ENCODE measurements at regions not wholly inside any gene's neighbourhood (a gene's known extent, or its start where the extent isn't known, plus 50 kb on each side); places are given as distances from the start of the nearest gene placed in this dataset.

GRCh38 chr5:77908787-77909186 is 132.6 kb upstream of the TBCA start:
- DNase-seq = no peak

- DNase-seq = no peak
These were observed 131.6 kb upstream of the TBCA start for GRCh38 chr5:77907786-77908185.

DNA sequence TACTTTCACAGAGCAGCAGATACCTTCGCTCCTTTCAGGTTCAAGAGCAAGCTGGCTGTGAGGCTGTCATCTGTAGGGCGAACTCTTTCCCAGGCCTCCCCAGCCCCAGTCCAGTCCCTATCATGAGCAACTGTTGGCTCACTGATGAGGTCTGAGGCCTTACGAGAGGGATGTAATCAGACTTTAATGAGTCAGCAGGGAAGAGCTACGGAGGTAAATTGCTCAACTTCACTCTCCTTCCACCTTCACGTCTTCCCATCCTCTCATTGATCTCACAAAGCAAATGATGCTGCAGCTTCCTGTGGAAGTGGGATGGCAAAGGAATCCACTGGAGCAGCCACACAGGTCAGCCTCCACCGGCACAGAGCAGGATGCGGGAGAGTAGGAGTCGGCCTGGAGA is 130.7 kb upstream of the TBCA start:
- no peak for DNase-seq

DNA sequence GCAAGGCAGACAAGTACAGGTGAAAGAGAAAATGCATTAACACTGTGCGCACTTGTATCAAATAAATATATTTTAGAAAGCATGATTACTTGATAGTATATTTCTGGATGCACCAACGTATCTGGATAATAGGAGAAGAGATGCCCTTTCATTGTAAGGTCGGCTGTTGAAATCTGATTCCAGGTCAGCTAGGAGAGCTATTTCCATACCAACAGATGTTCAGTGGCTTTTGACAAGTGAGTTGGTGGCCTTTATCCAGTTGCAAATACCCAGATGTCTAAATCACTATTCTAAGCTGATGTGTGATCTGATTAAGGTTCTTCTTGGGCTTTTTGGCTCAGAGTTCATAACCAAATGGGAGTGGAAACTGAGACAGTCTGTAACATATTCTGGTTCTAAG is 128.2 kb upstream of the TBCA start:
- DNase-seq = no peak

GRCh38 chr5:77900691-77901090 is 124.6 kb upstream of the TBCA start:
- DNase-seq = no peak

- no peak for DNase-seq
These were observed 122.2 kb upstream of the TBCA start for GRCh38 chr5:77898385-77898784.

- DNase-seq = no peak
These were observed 120.2 kb upstream of the TBCA start for GRCh38 chr5:77896338-77896737.

DNA sequence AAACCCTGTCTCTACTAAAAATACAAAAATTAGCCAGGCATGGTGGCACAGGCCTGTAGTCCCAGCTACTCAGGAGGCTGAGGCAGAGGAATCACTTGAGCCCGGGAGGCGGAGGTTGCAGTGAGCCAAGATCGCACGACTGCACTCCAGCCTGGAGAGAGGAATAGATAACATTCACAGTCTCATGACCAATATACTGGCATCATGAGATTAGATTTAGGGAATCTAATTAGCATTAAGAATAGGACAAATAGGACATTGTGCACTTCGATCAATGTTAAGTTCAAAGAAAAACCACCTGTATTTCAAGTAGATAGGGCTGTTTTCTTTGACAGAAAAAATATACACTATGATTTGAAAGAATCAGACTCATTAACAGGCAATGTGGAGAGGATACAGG is 118.0 kb upstream of the TBCA start:
- DNase-seq = peak; percentile 14

- DNase-seq = peak; percentile 80
These were observed 117.2 kb upstream of the TBCA start for GRCh38 chr5:77893225-77893860.

DNA sequence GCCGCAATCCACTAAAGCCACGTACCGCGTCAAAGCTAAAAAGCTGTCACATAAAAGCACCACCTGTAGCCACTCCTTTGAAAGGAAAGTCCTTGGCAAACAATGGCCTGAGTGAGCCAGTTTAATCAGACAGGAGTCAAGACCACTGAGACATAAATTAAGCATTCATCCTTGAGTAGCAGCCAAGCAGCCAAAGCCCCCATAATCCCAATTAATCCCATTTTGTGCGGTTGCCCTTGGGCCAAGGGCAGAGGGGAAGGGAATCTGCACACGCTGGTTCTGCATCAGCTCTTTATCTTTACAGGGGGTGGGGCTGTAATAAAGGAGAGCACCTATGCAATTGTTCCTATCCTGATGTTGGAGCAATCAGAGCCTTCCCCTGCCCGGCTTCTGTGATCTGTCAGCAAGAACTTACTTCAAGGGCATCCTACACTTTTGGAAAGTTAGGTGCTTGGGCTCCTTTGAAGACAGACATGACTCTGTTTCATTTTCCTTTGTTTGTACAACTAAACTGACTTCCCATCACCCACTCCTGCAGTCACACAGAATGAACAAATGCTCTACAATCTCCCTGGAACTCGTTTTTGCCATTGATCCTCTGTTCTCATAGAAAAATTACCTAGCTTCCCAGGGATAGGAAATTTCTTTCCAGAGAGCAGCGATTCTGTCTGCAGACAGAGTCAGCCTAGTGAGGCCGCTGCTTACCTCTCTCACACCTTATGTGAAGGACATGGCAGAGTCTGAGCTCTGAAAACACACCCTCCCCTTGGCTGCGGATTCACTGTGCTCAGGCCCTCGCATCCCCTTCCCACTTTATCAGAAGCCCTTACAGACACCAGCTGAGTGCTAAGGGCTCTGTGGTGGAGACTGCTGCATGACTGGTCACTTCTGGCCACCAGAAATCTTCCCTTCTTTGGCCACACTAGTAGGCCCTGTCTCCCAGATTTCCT is 116.2 kb upstream of the TBCA start:
- DNase-seq = no peak

DNA sequence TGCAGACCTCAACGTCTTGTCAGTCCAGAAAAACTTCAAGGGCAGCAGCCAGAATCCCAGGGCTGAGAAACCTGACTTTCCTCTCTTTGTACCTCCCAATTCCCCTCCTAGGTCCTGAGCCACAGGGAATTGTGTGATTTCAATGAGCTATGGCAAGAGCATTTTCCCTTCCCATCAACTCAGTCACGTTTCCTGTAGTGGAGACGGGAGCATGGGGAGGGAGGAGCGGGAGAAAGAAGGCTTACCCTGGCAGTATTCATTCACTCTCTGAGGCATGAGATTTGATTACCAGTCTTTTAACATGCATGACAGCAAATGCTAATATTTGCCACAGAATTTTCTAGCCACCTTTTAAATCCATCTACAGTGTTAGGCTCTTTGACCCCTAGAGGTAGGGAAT is 109.4 kb upstream of the TBCA start:
- no peak for DNase-seq

DNA sequence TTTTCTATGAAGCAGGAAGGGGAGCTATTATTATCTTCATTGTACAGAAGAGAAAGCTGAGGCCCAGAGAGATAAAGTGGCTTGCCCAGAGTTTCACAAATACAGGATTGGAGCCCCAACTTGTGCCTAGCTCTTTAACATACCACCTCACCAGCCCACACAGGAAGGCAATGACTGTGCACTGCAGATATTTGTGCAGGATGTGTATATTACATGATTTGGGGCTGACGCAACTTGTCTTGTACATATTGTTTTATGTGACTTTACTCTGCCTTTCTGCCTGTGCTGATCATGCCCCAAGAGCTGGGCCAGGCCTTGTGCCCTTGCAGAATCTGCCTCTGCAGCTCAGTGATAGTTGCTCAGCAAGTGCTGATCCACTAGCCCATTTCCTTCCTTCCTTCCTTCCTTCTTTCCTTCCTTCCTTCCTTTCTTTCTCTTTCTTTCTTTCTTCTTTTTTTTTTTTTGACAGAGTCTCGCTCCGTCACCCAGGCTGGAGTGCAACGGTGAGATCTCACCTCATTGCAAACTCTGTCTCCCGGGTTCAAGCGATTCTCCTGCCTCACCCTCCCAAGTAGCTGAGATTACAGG is 106.6 kb upstream of the TBCA start:
- peak; percentile 94 for DNase-seq

GRCh38 chr5:77881528-77881927 is 105.4 kb upstream of the TBCA start:
- DNase-seq = peak; percentile 91

- DNase-seq = no peak
These were observed 101.6 kb upstream of the TBCA start for GRCh38 chr5:77877516-77878355.

GRCh38 chr5:77876862-77877502 is 100.8 kb upstream of the TBCA start:
- DNase-seq = no peak

DNA sequence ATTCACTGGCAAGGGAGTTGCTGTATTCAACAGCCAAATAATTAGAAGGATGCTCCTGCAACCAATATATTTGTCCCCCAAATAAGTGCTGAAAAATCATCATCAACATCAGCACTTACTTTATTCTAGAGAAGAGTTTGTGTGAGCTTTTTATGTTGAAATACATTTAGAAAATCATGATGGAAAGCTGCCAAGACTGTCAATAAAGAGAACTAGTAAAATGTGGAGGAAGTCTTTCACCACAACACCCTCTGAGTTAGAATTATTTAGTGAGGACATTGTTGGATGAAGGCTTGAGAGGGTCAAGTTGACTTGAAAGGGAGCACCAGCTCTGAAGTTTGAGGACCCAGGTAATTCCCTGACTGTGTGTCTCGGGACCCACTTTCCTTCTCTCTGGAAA is 100.2 kb upstream of the TBCA start:
- DNase-seq = peak; percentile 74

DNA sequence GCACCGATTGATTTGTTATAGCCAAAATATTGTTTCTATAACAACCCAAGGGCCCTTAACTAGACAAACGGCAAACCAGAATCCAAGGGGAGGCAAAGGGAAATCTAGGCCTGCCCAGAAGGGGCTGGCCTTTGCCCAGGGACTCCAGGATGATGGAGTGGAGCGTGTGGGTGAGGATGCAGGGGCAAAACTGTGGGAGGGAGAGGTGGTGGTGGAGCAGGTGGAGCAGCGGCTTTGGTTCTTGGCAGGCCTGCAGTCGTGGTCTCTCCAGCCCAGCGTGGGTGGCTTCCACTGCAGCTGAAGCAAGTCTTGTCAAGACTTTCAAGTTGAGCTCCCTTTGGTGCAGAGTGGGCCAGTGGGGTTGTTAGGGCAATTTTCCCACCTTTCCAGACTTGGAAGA is 98.6 kb upstream of the TBCA start:
- DNase-seq = no peak

- no peak for DNase-seq
These were observed 97.1 kb upstream of the TBCA start for GRCh38 chr5:77873239-77873638.

DNA sequence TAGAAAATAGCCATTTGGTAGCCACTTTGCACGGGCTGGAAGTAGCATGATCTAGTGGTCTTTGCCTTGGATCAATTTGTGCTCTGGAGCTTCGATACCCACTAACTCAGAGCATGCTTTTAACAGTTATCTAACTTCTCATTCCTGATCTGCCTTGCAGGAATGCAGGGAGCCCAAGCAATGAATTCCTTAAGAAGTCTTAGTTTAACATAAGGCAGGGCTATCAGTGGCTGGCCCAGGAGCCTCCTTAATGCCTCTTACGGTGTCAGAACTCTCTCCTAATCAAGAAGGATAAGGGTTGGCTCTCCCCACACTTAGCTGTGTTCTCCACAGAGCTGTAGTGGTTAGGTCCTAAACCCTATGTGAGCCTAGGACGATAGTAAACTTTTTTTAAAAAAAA is 95.8 kb upstream of the TBCA start:
- DNase-seq = no peak

DNA sequence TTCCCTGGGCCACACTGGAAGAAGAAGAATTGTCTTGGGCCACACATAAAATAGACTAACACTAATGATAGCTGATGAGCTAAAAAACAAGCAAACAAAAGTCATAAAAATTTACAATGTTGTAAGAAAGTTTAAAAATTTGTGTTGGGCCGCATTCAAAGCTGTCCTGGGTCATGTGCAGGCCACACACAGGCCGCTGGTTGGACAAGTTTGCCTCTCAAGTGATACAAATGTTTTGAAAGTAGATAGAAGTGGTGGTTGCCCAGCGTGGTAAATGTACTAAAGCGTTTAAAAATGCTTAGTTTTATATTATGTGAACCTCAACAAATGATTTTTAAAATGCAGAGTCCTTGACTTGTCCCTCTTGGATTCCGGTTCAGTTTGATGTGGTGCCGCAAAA is 94.9 kb upstream of the TBCA start:
- DNase-seq = no peak

DNA sequence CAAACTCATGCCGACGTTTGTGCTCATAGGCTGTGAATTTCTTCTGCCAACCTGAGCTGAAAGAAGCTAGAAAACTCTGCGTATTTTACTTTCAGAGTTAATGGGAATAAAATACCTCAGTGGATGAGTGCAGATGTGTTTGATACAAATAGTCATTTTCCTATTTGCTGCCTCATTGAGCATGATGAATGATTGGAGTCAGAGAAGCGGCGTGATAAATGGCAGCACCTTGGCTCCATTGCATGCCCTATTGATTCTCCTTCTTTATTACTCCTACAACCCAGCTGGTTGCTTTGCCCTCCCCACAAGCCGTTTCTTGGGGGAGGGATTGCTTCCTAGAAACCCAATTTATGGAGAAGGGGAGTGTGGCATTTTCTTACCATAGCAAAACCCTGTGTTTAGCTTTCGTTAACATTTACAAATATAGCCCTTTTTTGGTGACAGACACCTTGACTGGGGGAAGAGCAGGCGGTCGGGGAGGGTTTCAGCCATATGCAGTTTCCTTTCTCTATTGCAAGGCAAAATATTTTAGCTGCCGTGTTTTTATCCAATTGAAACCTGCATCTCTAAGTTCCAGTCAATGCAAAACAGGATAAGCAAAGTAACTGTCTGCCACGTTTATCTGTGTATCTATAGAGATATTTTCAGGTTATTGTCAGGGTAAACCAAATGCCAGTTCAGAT is 93.1 kb upstream of the TBCA start:
- DNase-seq = no peak

DNA sequence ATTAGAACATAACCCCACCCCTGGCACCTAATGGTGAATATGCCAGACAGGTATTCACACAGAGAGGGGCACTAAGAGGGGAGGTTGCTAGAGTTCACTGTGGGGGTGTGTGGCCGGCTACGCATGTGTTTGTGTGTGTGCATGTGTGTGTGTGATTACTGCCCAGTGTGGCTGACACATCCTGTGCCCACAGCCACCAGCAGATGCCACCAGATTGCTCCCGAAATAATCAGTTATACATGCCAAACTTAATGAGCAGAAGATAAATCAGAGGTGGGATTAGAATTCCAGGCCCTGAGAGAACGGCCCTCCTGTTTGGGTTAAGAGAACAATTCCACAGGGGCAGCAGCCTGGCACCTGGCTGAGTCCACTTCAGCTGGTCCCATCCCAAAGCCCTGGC is 91.8 kb upstream of the TBCA start:
- DNase-seq = peak; percentile 48

All from hematopoietic multipotent progenitor cell treated with erythropoietin and hydrocortisone succinate and interleukin-3 and kit ligand, for 4 days (in vitro differentiated cells).